GM18867 (cell line): ENCODE measurements at regions not wholly inside any gene's neighbourhood (a gene's known extent, or its start where the extent isn't known, plus 50 kb on each side); places are given as distances from the start of the nearest gene placed in this dataset.

Experiments
- ATAC-seq: cut with Tn5 transposase; IDR thresholded peaks from one replicate; pipeline ENCODE4 v1.9.1; 2021; ENCODE audit warnings: mild to moderate bottlenecking, moderate library complexity; ENCODE audit not compliant: unreplicated experiment

GRCh38 chr4:81896936-81897335 is 425.2 kb upstream of the RASGEF1B start:
- ATAC-seq = no peak

- ATAC-seq = no peak
Measured at GRCh38 chr4:81891005-81891996, 419.6 kb upstream of the RASGEF1B start.

- no peak for ATAC-seq
Measured at GRCh38 chr4:81884986-81885385, 413.3 kb upstream of the RASGEF1B start.

- ATAC-seq = no peak
Measured at GRCh38 chr4:81883530-81884450, 412.1 kb upstream of the RASGEF1B start.

- ATAC-seq = no peak
Measured at GRCh38 chr4:81883004-81883403, 411.3 kb upstream of the RASGEF1B start.

- no peak for ATAC-seq
Measured at GRCh38 chr4:81881855-81882621, 410.3 kb upstream of the RASGEF1B start.

GRCh38 chr4:81876106-81876505 is 404.4 kb upstream of the RASGEF1B start:
- ATAC-seq = no peak

GRCh38 chr4:81874661-81875515 is 403.2 kb upstream of the RASGEF1B start:
- ATAC-seq = no peak

GRCh38 chr4:81870275-81870674 is 398.6 kb upstream of the RASGEF1B start:
- ATAC-seq = no peak

- ATAC-seq = no peak
Measured at GRCh38 chr4:81860111-81860510, 388.4 kb upstream of the RASGEF1B start.

GRCh38 chr4:81854406-81854805 is 382.7 kb upstream of the RASGEF1B start:
- no peak for ATAC-seq

- ATAC-seq = no peak
Measured at GRCh38 chr4:81852031-81852715, 380.5 kb upstream of the RASGEF1B start.

GRCh38 chr4:81850701-81851100 is 379.0 kb upstream of the RASGEF1B start:
- ATAC-seq = no peak

- no peak for ATAC-seq
Measured at GRCh38 chr4:81845761-81846160, 374.1 kb upstream of the RASGEF1B start.

- ATAC-seq = no peak
Measured at GRCh38 chr4:81845273-81845672, 373.6 kb upstream of the RASGEF1B start.

- peak; percentile 92 for ATAC-seq
Measured at GRCh38 chr4:81844717-81845116, 373.0 kb upstream of the RASGEF1B start.

GRCh38 chr4:81839347-81840042 is 367.8 kb upstream of the RASGEF1B start:
- no peak for ATAC-seq

GRCh38 chr4:81838586-81838985 is 366.9 kb upstream of the RASGEF1B start:
- no peak for ATAC-seq

- no peak for ATAC-seq
Measured at GRCh38 chr4:81836716-81837115, 365.0 kb upstream of the RASGEF1B start.
